GM19395 (cell line): ENCODE measurements at regions not wholly inside any gene's neighbourhood (a gene's known extent, or its start where the extent isn't known, plus 50 kb on each side); places are given as distances from the start of the nearest gene placed in this dataset.

Experiments used
- ATAC-seq: cut with Tn5 transposase; IDR thresholded peaks from one replicate; pipeline ENCODE4 v1.9.1; 2021; ENCODE audit warnings: mild to moderate bottlenecking, moderate library complexity; ENCODE audit not compliant: unreplicated experiment

- no peak for ATAC-seq
These were observed 229.9 kb downstream of the RPS24 start for GRCh38 chr10:78263521-78263988.

- ATAC-seq = no peak
These were observed 230.7 kb downstream of the RPS24 start for GRCh38 chr10:78264361-78264760.

- ATAC-seq = no peak
These were observed 233.2 kb downstream of the RPS24 start for GRCh38 chr10:78266741-78267469.

GRCh38 chr10:78267598-78267997 lies 233.9 kb downstream of the RPS24 start:
- no peak for ATAC-seq

GRCh38 chr10:78269060-78269459 lies 235.4 kb downstream of the RPS24 start:
- no peak for ATAC-seq

GRCh38 chr10:78272329-78272728 lies 238.7 kb downstream of the RPS24 start:
- ATAC-seq = no peak

GRCh38 chr10:78274491-78274890 lies 240.8 kb downstream of the RPS24 start:
- no peak for ATAC-seq

GRCh38 chr10:78276139-78276538 lies 242.5 kb downstream of the RPS24 start:
- no peak for ATAC-seq

- no peak for ATAC-seq
These were observed 243.8 kb downstream of the RPS24 start for GRCh38 chr10:78277314-78278057.

- no peak for ATAC-seq
These were observed 244.4 kb downstream of the RPS24 start for GRCh38 chr10:78278058-78278404.

- ATAC-seq = no peak
These were observed 246.1 kb downstream of the RPS24 start for GRCh38 chr10:78279756-78280155.

- ATAC-seq = no peak
These were observed 246.9 kb downstream of the RPS24 start for GRCh38 chr10:78280604-78281003.

GRCh38 chr10:78281627-78282026 lies 248.0 kb downstream of the RPS24 start:
- ATAC-seq = no peak

GRCh38 chr10:78283069-78283682 lies 249.5 kb downstream of the RPS24 start:
- ATAC-seq = no peak

GRCh38 chr10:78284381-78284780 lies 250.7 kb downstream of the RPS24 start:
- ATAC-seq = no peak

GRCh38 chr10:78285226-78285625 lies 251.6 kb downstream of the RPS24 start:
- no peak for ATAC-seq

- ATAC-seq = no peak
These were observed 252.5 kb downstream of the RPS24 start for GRCh38 chr10:78286186-78286585.

GRCh38 chr10:78286668-78287067 lies 253.0 kb downstream of the RPS24 start:
- no peak for ATAC-seq

- ATAC-seq = no peak
These were observed 254.0 kb downstream of the RPS24 start for GRCh38 chr10:78287618-78288017.

- ATAC-seq = no peak
These were observed 255.0 kb downstream of the RPS24 start for GRCh38 chr10:78288663-78289062.

- ATAC-seq = no peak
These were observed 256.6 kb downstream of the RPS24 start for GRCh38 chr10:78290131-78290750.
